ENCODE measurements at regions not wholly inside any gene's neighbourhood (a gene's known extent, or its start where the extent isn't known, plus 50 kb on each side); places are given as distances from the start of the nearest gene placed in this dataset.

DNA sequence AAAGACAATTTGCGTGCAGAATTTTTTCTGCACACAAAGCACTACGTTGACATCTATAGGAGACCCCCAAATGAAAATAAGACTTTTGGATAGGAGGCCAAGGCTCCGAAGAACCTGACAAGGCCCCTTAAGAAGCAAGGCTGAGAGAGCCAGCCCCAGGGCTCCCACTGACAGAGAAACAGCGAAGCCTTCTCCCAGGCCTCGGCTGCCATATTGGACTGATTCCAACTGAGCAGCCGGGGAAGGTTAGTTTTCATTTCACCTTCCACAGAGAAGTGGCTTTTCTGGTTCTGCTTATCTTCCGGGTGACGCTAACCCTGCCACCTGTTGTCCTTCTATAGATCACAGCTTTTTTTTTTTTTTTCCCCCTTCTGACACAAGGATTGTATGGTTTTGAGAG lies 356.7 kb downstream of the SOX9 start:
- TF ChIP-seq, protein P1, sequence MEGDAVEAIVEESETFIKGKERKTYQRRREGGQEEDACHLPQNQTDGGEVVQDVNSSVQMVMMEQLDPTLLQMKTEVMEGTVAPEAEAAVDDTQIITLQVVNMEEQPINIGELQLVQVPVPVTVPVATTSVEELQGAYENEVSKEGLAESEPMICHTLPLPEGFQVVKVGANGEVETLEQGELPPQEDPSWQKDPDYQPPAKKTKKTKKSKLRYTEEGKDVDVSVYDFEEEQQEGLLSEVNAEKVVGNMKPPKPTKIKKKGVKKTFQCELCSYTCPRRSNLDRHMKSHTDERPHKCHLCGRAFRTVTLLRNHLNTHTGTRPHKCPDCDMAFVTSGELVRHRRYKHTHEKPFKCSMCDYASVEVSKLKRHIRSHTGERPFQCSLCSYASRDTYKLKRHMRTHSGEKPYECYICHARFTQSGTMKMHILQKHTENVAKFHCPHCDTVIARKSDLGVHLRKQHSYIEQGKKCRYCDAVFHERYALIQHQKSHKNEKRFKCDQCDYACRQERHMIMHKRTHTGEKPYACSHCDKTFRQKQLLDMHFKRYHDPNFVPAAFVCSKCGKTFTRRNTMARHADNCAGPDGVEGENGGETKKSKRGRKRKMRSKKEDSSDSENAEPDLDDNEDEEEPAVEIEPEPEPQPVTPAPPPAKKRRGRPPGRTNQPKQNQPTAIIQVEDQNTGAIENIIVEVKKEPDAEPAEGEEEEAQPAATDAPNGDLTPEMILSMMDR (IDR thresholded peaks at IDR 0.05): peak in 4 of 6 experiments; percentile 18 to 49 (median 26)
- TF ChIP-seq POLR2A (IDR thresholded peaks at IDR 0.05): no peak

Measured in thyroid gland (tissue), 4 donors.